Mesendoderm (in vitro differentiated cells): ENCODE measurements at regions not wholly inside any gene's neighbourhood (a gene's known extent, or its start where the extent isn't known, plus 50 kb on each side); places are given as distances from the start of the nearest gene placed in this dataset.

Experiments
- DNase-seq: peaks from one replicate; pipeline ENCODE4 v3.0.0; 2013
- H2AK5ac ChIP-seq: 2 replicates; pipeline ENCODE4 v1.6.1; 2013; ENCODE audit warnings: low read length, inconsistent platforms
- H2BK120ac ChIP-seq: 2 replicates; pipeline ENCODE4 v1.6.1; 2013; ENCODE audit warnings: low read depth, mild to moderate bottlenecking, low read length, moderate library complexity, mixed read lengths
- H2BK15ac ChIP-seq: replicated peaks from 2 replicates; pipeline ENCODE4 v1.6.1; 2013; ENCODE audit warnings: low read depth, mild to moderate bottlenecking, moderate library complexity
- H2BK5ac ChIP-seq: 2 replicates; pipeline ENCODE4 v1.6.1; 2013; ENCODE audit warnings: low read length, inconsistent platforms
- H3K18ac ChIP-seq: 2 replicates; pipeline ENCODE4 v1.6.1; 2013; ENCODE audit warnings: mild to moderate bottlenecking, low read length, mixed read lengths
- H3K23ac ChIP-seq: one replicate; pipeline ENCODE4 v1.6.1; 2013; ENCODE audit warnings: low read length
- H3K27ac ChIP-seq: 2 replicates; pipeline ENCODE4 v1.5.1; 2013; ENCODE audit warnings: low read depth, mild to moderate bottlenecking, inconsistent platforms, low read length, moderate library complexity
- H3K27me3 ChIP-seq: 2 replicates; pipeline ENCODE4 v1.6.1; 2013; ENCODE audit warnings: low read length, control low read depth, mild to moderate bottlenecking, inconsistent platforms; ENCODE audit not compliant: insufficient read depth, poor library complexity
- H3K36me3 ChIP-seq: 2 replicates; pipeline ENCODE4 v1.6.1; 2013; ENCODE audit warnings: low read length, inconsistent platforms; ENCODE audit not compliant: control insufficient read depth, insufficient read depth
- H3K4ac ChIP-seq: one replicate; pipeline ENCODE4 v1.6.1; 2013; ENCODE audit warnings: low read depth, mild to moderate bottlenecking, low read length, moderate library complexity
- H3K4me1 ChIP-seq: 2 replicates; pipeline ENCODE4 v1.6.1; 2013; ENCODE audit warnings: low read depth, low read length, inconsistent platforms; ENCODE audit not compliant: control insufficient read depth
- H3K4me2 ChIP-seq: 2 replicates; pipeline ENCODE4 v1.6.1; 2013; ENCODE audit warnings: low read length
- H3K4me3 ChIP-seq: 2 replicates; pipeline ENCODE4 v1.5.1; 2013; ENCODE audit warnings: mild to moderate bottlenecking, low read length
- H3K56ac ChIP-seq: one replicate; pipeline ENCODE4 v1.6.1; 2013; ENCODE audit warnings: low read length
- H3K79me1 ChIP-seq: 2 replicates; pipeline ENCODE4 v1.6.1; 2013; ENCODE audit warnings: low read length, inconsistent platforms
- H3K79me2 ChIP-seq: 2 replicates; pipeline ENCODE4 v1.6.1; 2013; ENCODE audit warnings: mild to moderate bottlenecking, low read length; ENCODE audit not compliant: control insufficient read depth, insufficient read depth
- H3K9ac ChIP-seq: 2 replicates; pipeline ENCODE4 v1.6.1; 2013; ENCODE audit warnings: low read length, inconsistent platforms
- H4K5ac ChIP-seq: one replicate; pipeline ENCODE4 v1.6.1; 2013; ENCODE audit warnings: low read length
- H4K8ac ChIP-seq: one replicate; pipeline ENCODE4 v1.6.1; 2013; ENCODE audit warnings: low read depth, mild to moderate bottlenecking, control low read depth, low read length, moderate library complexity
- WGBS: extraction: QIAGEN DNeasy Blood & Tissue Kit; methylation state at CpG from one replicate; pipeline ENCODE4 v1.1.7; 2013; ENCODE audit warnings: low lambda C conversion rate, missing lambda C conversion rate; ENCODE audit not compliant: insufficient coverage; ENCODE audit errors: extremely low coverage; 5-methylcytosine and 5-hydroxymethylcytosine counted together

GRCh38 chr1:68359045-68359444 is 90.7 kb downstream of the RPE65 start:
- no CpG with 5 or more reads among the region's 2 CpGs for WGBS
- Histone ChIP-seq H3K27me3 (no peaks in the 10 kb centered on the region), H3K27ac (no peak overlapping the region), H3K9ac (no peak overlapping the region), H2BK15ac (no peak overlapping the region), H3K4me3 (no peak overlapping the region), H3K4ac (no peak overlapping the region), H3K4me1 (no peaks in the 10 kb centered on the region), H2BK5ac (no peak overlapping the region), H3K79me1 (no peaks in the 10 kb centered on the region), H4K5ac (no peak overlapping the region), H3K79me2 (no peaks in the 10 kb centered on the region), H3K4me2 (no peak overlapping the region), H3K36me3 (no peaks in the 10 kb centered on the region), H2BK120ac (no peak overlapping the region), H3K56ac (no peak overlapping the region), H4K8ac (no peak overlapping the region), H3K18ac (no peak overlapping the region), H2AK5ac (no peak overlapping the region), H3K23ac (no peak overlapping the region)
- no peak for DNase-seq

GRCh38 chr1:68358439-68358838 is 91.3 kb downstream of the RPE65 start:
- no peak overlapping the region for H3K4me2 ChIP-seq
- no peak overlapping the region for H2BK5ac ChIP-seq
- H3K27ac ChIP-seq: no peak overlapping the region
- H3K79me1 ChIP-seq: no peaks in the 10 kb centered on the region
- no peaks in the 10 kb centered on the region for H3K79me2 ChIP-seq
- no CpG with 5 or more reads among the region's 4 CpGs for WGBS
- H3K56ac ChIP-seq: no peak overlapping the region
- H3K36me3 ChIP-seq: no peaks in the 10 kb centered on the region
- no peak overlapping the region for H2BK15ac ChIP-seq
- H4K8ac ChIP-seq: no peak overlapping the region
- no peak overlapping the region for H3K4me3 ChIP-seq
- H3K4ac ChIP-seq: no peak overlapping the region
- DNase-seq: no peak
- no peak overlapping the region for H4K5ac ChIP-seq
- H3K27me3 ChIP-seq: no peaks in the 10 kb centered on the region
- no peak overlapping the region for H3K23ac ChIP-seq
- H3K18ac ChIP-seq: no peak overlapping the region
- no peak overlapping the region for H2AK5ac ChIP-seq
- H3K9ac ChIP-seq: no peak overlapping the region
- no peak overlapping the region for H2BK120ac ChIP-seq
- H3K4me1 ChIP-seq: no peaks in the 10 kb centered on the region

- Histone ChIP-seq H3K9ac (no peak overlapping the region), H2AK5ac (no peak overlapping the region)
- no CpG with 5 or more reads among the region's 3 CpGs for WGBS
Observed at GRCh38 chr1:68355614-68356013, 94.1 kb downstream of the RPE65 start.

GRCh38 chr1:68352202-68352601 is 97.6 kb downstream of the RPE65 start:
- Histone ChIP-seq H3K79me1 (no peaks in the 10 kb centered on the region), H2BK120ac (no peak overlapping the region), H2BK15ac (no peak overlapping the region), H4K5ac (no peak overlapping the region), H3K18ac (no peak overlapping the region), H3K79me2 (no peaks in the 10 kb centered on the region), H3K27me3 (no peaks in the 10 kb centered on the region), H3K27ac (no peak overlapping the region), H3K23ac (no peak overlapping the region), H4K8ac (no peak overlapping the region), H2BK5ac (no peak overlapping the region), H3K4me2 (no peak overlapping the region), H3K56ac (no peak overlapping the region), H3K9ac (no peak overlapping the region), H3K36me3 (no peaks in the 10 kb centered on the region), H3K4me1 (no peaks in the 10 kb centered on the region), H3K4ac (no peak overlapping the region), H2AK5ac (no peak overlapping the region), H3K4me3 (no peak overlapping the region)
- no peak for DNase-seq
- no CpG with 5 or more reads among the region's 2 CpGs for WGBS

More at GRCh38 chr1:68355614-68356013, 94.1 kb downstream of the RPE65 start:
- Histone ChIP-seq H3K79me2 (no peaks in the 10 kb centered on the region), H3K4me1 (no peaks in the 10 kb centered on the region), H3K4ac (no peak overlapping the region), H2BK15ac (no peak overlapping the region), H2BK120ac (no peak overlapping the region), H3K79me1 (no peaks in the 10 kb centered on the region), H3K36me3 (no peaks in the 10 kb centered on the region), H4K8ac (no peak overlapping the region), H3K56ac (no peak overlapping the region), H3K23ac (no peak overlapping the region), H4K5ac (no peak overlapping the region), H2BK5ac (no peak overlapping the region), H3K27ac (no peak overlapping the region), H3K4me2 (no peak overlapping the region), H3K4me3 (no peak overlapping the region), H3K27me3 (no peaks in the 10 kb centered on the region), H3K18ac (no peak overlapping the region)
- no peak for DNase-seq

GRCh38 chr1:68347415-68347814 is 102.3 kb downstream of the RPE65 start:
- H3K9ac ChIP-seq: no peak overlapping the region
- no peak overlapping the region for H3K27ac ChIP-seq
- H4K5ac ChIP-seq: no peak overlapping the region
- no peak for DNase-seq
- no peaks in the 10 kb centered on the region for H3K79me1 ChIP-seq
- H4K8ac ChIP-seq: no peak overlapping the region
- H3K18ac ChIP-seq: no peak overlapping the region
- H3K27me3 ChIP-seq: no peaks in the 10 kb centered on the region
- no peak overlapping the region for H3K4ac ChIP-seq
- no peak overlapping the region for H3K56ac ChIP-seq
- H2BK15ac ChIP-seq: no peak overlapping the region
- H2AK5ac ChIP-seq: no peak overlapping the region
- no peaks in the 10 kb centered on the region for H3K4me1 ChIP-seq
- H3K79me2 ChIP-seq: no peaks in the 10 kb centered on the region
- H3K4me2 ChIP-seq: no peak overlapping the region
- WGBS: no CpG with 5 or more reads among the region's 2 CpGs
- no peaks in the 10 kb centered on the region for H3K36me3 ChIP-seq
- no peak overlapping the region for H2BK120ac ChIP-seq
- H3K23ac ChIP-seq: no peak overlapping the region
- H2BK5ac ChIP-seq: no peak overlapping the region
- no peak overlapping the region for H3K4me3 ChIP-seq

GRCh38 chr1:68346188-68346808 is 103.5 kb downstream of the RPE65 start:
- Histone ChIP-seq H3K79me1 (no peaks in the 10 kb centered on the region), H3K4me2 (no peak overlapping the region), H3K4ac (no peak overlapping the region), H3K79me2 (no peaks in the 10 kb centered on the region), H3K23ac (no peak overlapping the region), H3K56ac (no peak overlapping the region), H2BK120ac (no peak overlapping the region), H3K9ac (no peak overlapping the region), H3K27ac (no peak overlapping the region), H4K5ac (no peak overlapping the region), H2BK15ac (no peak overlapping the region), H2BK5ac (no peak overlapping the region), H3K4me1 (no peaks in the 10 kb centered on the region), H3K18ac (no peak overlapping the region), H3K4me3 (no peak overlapping the region), H3K36me3 (no peaks in the 10 kb centered on the region), H2AK5ac (no peak overlapping the region), H4K8ac (no peak overlapping the region), H3K27me3 (no peaks in the 10 kb centered on the region)
- no CpG with 5 or more reads among the region's 3 CpGs for whole genome bisulfite sequencing
- peak; percentile 54 for DNase-seq
